ENCODE measurements at regions not wholly inside any gene's neighbourhood (a gene's known extent, or its start where the extent isn't known, plus 50 kb on each side); places are given as distances from the start of the nearest gene placed in this dataset.

- ChIA-PET CTCF (no interaction called here), RAD21 (ENCODE audit: unreplicated experiment) (no interaction called here), SMC1A (ENCODE audit: uncharacterized antibody, unreplicated experiment) (no interaction called here), POLR2A (no interaction called here)
- no peak overlapping the region for H2AFZ ChIP-seq (ENCODE audit: control insufficient read depth, low read depth, low read length)
- no TSS peak for BruUV-seq (replicated peaks)
- in situ Hi-C loops (cut with MboI) = no loop called here
- ATAC-seq = no peak
- TF ChIP-seq ZBTB33 (IDR thresholded peaks at IDR 0.05) = no peak
- TF ChIP-seq RCOR1 (conservative IDR thresholded peaks at IDR 0.05; ENCODE audit: low read depth, low read length) = no peak
- no peak for TF ChIP-seq IRF5 (IDR thresholded peaks at IDR 0.05; ENCODE audit: borderline replicate concordance)
- H3K4me1 ChIP-seq (ENCODE audit: control insufficient read depth, insufficient read depth, low read length) = no peaks in the 10 kb centered on the region
- no peak overlapping the region for H3K4me3 ChIP-seq
- no peaks in the 10 kb centered on the region for H4K20me1 ChIP-seq (ENCODE audit: control insufficient read depth, insufficient read depth)
- no peak overlapping the region for H3K27ac ChIP-seq (ENCODE audit: control insufficient read depth, insufficient read depth)
- H3K27me3 ChIP-seq (replicated peaks in 1 of 2; ENCODE audit: control insufficient read depth in 2 of 2, insufficient read depth in 2 of 2, low read length in 1 of 2) = no peaks in the 10 kb centered on the region
- no peak for FAIRE-seq
- H3K9me3 ChIP-seq (replicated peaks; ENCODE audit: control insufficient read depth, insufficient read depth, low read length) = no peaks in the 10 kb centered on the region
- no peaks in the 10 kb centered on the region for H3K79me2 ChIP-seq (ENCODE audit: control insufficient read depth, insufficient read depth, low read length)
- H3K4me2 ChIP-seq (ENCODE audit: control insufficient read depth, insufficient read depth) = no peak overlapping the region
- intact Hi-C loops (cut with micrococcal nuclease; ENCODE audit: unreplicated experiment) = no loop called here
- H3K9ac ChIP-seq (ENCODE audit: control insufficient read depth, insufficient read depth, low read length) = no peak overlapping the region
- H3K36me3 ChIP-seq (ENCODE audit: control insufficient read depth in 2 of 2, insufficient read depth in 2 of 2, low read length in 1 of 2) = no peaks in the 10 kb centered on the region
- DNase-seq (ENCODE audit: low read depth, low spot score) = no peak
Measured at GRCh38 chr11:79852176-79852575, 411.3 kb upstream of the TENM4 start.

- WGBS (ENCODE audit: insufficient coverage, insufficient replicate concordance, low lambda C conversion rate, missing lambda C conversion rate) = 25% methylated on average over 3 of the region's 3 CpGs
- ChIA-PET SMC1A (ENCODE audit: uncharacterized antibody, unreplicated experiment) (no interaction called here), POLR2A (no interaction called here), RAD21 (ENCODE audit: unreplicated experiment) (no interaction called here), CTCF (interaction anchor here (0.8 kb wide), 1 partner anchor 13 kb away, joined by 4 read pairs; no protein-coding TSS in a partner anchor)
- no peak overlapping the region for H3K4me3 ChIP-seq
- in situ Hi-C loops (cut with MboI) = no loop called here
- no peaks in the 10 kb centered on the region for H3K27me3 ChIP-seq (replicated peaks in 1 of 2; ENCODE audit: control insufficient read depth in 2 of 2, insufficient read depth in 2 of 2, low read length in 1 of 2)
- TF ChIP-seq TCF7 (IDR thresholded peaks at IDR 0.05; ENCODE audit: borderline replicate concordance) (no peak), LARP7 (IDR thresholded peaks at IDR 0.05) (no peak), JUNB (IDR thresholded peaks at IDR 0.05) (no peak)
- no peaks in the 10 kb centered on the region for H4K20me1 ChIP-seq (ENCODE audit: control insufficient read depth, insufficient read depth)
- no peak overlapping the region for H3K27ac ChIP-seq (ENCODE audit: control insufficient read depth, insufficient read depth)
- no TSS peak for BruUV-seq (replicated peaks)
- ATAC-seq (no peak), FAIRE-seq (no peak), DNase-seq (ENCODE audit: low read depth, low spot score) (no peak)
- H3K4me1 ChIP-seq (ENCODE audit: control insufficient read depth, insufficient read depth, low read length) = no peaks in the 10 kb centered on the region
- H2AFZ ChIP-seq (ENCODE audit: control insufficient read depth, low read depth, low read length) = no peak overlapping the region
- no peak overlapping the region for H3K9ac ChIP-seq (ENCODE audit: control insufficient read depth, insufficient read depth, low read length)
- H3K4me2 ChIP-seq (ENCODE audit: control insufficient read depth, insufficient read depth) = no peak overlapping the region
- H3K36me3 ChIP-seq (ENCODE audit: control insufficient read depth in 2 of 2, insufficient read depth in 2 of 2, low read length in 1 of 2) = no peaks in the 10 kb centered on the region
- H3K79me2 ChIP-seq (ENCODE audit: control insufficient read depth, insufficient read depth, low read length) = no peaks in the 10 kb centered on the region
- H3K9me3 ChIP-seq (replicated peaks; ENCODE audit: control insufficient read depth, insufficient read depth, low read length) = no peaks in the 10 kb centered on the region
- intact Hi-C loops (cut with micrococcal nuclease; ENCODE audit: unreplicated experiment) = no loop called here
Measured at GRCh38 chr11:79845002-79845709, 404.3 kb upstream of the TENM4 start.
